NB4 (cell line): ENCODE measurements at regions not wholly inside any gene's neighbourhood (a gene's known extent, or its start where the extent isn't known, plus 50 kb on each side); places are given as distances from the start of the nearest gene placed in this dataset.

ENCODE experiments used
- POLR2A ChIP-seq: IDR thresholded peaks from 2 replicates; pipeline ENCODE4 v1.6.1; 2011; ENCODE audit warnings: mild to moderate bottlenecking; ENCODE audit not compliant: insufficient read length; ENCODE audit errors: extremely low read depth
- TF ChIP-seq, protein P1 (sequence below): IDR thresholded peaks from one replicate; pipeline ENCODE4 v1.5.1; 2012; ENCODE audit warnings: low read depth, low read length
- TF ChIP-seq, protein P2 (sequence below): IDR thresholded peaks from 2 replicates; pipeline ENCODE4 v1.6.1; 2011; ENCODE audit warnings: low read depth, low read length

DNA sequence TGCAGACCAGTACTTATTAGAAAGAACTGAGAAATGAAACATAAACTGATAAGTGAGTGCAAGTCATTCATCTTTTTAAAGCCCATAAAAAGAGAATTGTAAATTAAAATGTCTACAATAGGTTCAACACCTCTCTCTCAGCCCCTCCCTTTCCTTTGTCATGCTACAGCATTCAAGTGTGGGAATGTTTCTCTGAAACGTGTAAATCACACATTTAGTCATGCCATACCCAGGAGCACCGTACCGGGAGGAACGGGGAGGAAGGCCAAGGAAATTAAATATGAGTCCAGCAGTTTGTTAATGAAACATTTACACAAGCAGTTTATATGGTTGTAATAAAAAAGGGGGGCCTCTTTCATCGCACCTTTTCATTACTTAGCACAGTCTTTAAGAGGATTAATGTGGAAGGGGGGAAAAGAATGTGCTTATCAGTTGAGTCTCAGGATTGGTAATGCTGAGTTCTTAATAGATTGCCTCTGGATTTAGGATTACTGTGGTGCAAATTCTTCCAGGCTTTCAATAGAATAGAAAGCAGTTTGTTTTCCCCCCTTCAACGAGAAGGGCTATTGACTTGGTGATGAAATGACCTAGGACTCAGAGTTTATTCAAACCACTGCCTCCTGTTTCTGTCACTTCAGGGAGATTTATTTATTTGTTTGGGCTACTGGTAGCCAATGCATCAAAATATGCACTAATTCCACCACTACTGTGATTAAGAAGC lies 176.0 kb upstream of the ZNF608 start:
- TF ChIP-seq POLR2A: no peak
- TF ChIP-seq, protein P1, sequence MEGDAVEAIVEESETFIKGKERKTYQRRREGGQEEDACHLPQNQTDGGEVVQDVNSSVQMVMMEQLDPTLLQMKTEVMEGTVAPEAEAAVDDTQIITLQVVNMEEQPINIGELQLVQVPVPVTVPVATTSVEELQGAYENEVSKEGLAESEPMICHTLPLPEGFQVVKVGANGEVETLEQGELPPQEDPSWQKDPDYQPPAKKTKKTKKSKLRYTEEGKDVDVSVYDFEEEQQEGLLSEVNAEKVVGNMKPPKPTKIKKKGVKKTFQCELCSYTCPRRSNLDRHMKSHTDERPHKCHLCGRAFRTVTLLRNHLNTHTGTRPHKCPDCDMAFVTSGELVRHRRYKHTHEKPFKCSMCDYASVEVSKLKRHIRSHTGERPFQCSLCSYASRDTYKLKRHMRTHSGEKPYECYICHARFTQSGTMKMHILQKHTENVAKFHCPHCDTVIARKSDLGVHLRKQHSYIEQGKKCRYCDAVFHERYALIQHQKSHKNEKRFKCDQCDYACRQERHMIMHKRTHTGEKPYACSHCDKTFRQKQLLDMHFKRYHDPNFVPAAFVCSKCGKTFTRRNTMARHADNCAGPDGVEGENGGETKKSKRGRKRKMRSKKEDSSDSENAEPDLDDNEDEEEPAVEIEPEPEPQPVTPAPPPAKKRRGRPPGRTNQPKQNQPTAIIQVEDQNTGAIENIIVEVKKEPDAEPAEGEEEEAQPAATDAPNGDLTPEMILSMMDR: no peak
- TF ChIP-seq, protein P2, sequence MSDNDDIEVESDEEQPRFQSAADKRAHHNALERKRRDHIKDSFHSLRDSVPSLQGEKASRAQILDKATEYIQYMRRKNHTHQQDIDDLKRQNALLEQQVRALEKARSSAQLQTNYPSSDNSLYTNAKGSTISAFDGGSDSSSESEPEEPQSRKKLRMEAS: no peak
